ENCODE measurements at regions not wholly inside any gene's neighbourhood (a gene's known extent, or its start where the extent isn't known, plus 50 kb on each side); places are given as distances from the start of the nearest gene placed in this dataset.

DNA sequence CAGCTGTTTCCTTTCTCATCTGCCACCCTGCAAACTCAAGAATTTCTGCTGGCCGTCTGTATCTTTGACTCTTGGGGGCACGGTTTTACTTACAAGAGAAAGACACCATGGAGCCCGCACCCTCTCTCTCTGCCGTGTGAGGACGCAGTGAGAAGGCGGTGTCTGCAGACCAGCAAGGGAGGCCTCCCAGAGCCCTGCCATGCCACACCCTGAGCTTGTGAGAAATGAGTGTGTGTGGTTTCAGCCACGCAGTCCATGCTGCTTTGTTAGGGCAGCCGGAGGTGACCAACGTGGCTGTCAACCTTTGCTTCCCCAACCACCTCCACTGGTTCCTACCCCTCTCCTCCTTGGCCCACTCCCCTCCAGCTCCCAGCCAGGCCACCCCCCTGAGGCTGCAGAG lies 70.1 kb upstream of the NUP50 start:
- H3K4me3 ChIP-seq (ENCODE audit: insufficient read depth, low read length, poor library complexity, severe bottlenecking): no peak overlapping the region

DNA sequence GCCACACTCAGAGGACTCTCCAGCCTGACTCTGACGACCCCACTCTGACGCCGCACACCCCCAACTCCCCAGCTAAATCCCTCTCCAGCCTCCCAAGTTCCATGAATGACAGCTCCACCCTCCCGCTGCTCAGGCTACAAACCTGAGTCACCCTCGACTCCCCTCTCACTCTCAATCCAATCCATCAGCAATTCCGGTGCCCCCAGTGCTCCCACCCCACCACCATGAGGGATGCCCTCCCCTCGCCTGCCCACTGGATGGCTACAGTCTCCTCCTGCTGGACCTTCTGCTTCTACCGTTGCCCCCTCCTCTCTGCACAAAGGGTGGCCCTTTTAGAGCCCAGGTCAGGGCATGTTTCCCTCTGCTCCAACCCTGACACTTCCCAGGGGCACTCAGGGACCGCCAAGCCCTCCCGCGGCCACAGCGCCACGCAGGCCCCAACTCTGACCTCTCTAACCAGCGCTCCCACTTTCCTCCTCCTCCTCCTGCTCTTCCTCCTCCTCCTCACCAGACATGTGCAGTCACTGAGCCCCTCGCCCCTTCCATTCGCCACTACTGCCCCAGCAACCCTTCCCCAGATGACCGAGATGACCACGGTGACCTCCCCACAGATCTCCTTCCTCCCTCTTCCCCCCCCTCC lies 69.5 kb upstream of the NUP50 start:
- H3K4me2 ChIP-seq (ENCODE audit: low read depth, low read length, poor library complexity, severe bottlenecking): no peak overlapping the region
- no peaks in the 10 kb centered on the region for H3K9me2 ChIP-seq (replicated peaks; ENCODE audit: insufficient read depth, low read length)
- no peak overlapping the region for H3K27ac ChIP-seq (ENCODE audit: low read depth, low read length)
- H3K9ac ChIP-seq (ENCODE audit: low read length): no peak overlapping the region
- H4K20me1 ChIP-seq (ENCODE audit: low read depth, low read length): no peaks in the 10 kb centered on the region
- H3K36me3 ChIP-seq (ENCODE audit: low read length): no peaks in the 10 kb centered on the region
- H3F3A ChIP-seq (ENCODE audit: insufficient read depth): no peaks in the 10 kb centered on the region
- H3K9me3 ChIP-seq (ENCODE audit: insufficient read depth, low read length): no peaks in the 10 kb centered on the region
- H2AFZ ChIP-seq (ENCODE audit: low read depth, low read length, severe bottlenecking): no peak overlapping the region
- H3K27me3 ChIP-seq (ENCODE audit: low read length): no peaks in the 10 kb centered on the region
- no peaks in the 10 kb centered on the region for H3K79me2 ChIP-seq (ENCODE audit: insufficient read depth, low read length)
- TF ChIP-seq EZH2phosphoT487 (conservative IDR thresholded peaks at IDR 0.05; ENCODE audit: low read length): no peak
- TF ChIP-seq, protein P1, sequence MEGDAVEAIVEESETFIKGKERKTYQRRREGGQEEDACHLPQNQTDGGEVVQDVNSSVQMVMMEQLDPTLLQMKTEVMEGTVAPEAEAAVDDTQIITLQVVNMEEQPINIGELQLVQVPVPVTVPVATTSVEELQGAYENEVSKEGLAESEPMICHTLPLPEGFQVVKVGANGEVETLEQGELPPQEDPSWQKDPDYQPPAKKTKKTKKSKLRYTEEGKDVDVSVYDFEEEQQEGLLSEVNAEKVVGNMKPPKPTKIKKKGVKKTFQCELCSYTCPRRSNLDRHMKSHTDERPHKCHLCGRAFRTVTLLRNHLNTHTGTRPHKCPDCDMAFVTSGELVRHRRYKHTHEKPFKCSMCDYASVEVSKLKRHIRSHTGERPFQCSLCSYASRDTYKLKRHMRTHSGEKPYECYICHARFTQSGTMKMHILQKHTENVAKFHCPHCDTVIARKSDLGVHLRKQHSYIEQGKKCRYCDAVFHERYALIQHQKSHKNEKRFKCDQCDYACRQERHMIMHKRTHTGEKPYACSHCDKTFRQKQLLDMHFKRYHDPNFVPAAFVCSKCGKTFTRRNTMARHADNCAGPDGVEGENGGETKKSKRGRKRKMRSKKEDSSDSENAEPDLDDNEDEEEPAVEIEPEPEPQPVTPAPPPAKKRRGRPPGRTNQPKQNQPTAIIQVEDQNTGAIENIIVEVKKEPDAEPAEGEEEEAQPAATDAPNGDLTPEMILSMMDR (IDR thresholded peaks at IDR 0.05; ENCODE audit: insufficient read depth, low read length, poor library complexity, severe bottlenecking): no peak
- H3K4me3 ChIP-seq (ENCODE audit: insufficient read depth, low read length, poor library complexity, severe bottlenecking): no peak overlapping the region

More for the DNA sequence above, 70.1 kb upstream of the NUP50 start:
- TF ChIP-seq, protein P1 (IDR thresholded peaks at IDR 0.05; ENCODE audit: insufficient read depth, low read length, poor library complexity, severe bottlenecking): no peak
- no peak for TF ChIP-seq EZH2phosphoT487 (conservative IDR thresholded peaks at IDR 0.05; ENCODE audit: low read length)
- H3K79me2 ChIP-seq (ENCODE audit: insufficient read depth, low read length): no peaks in the 10 kb centered on the region
- H3K9ac ChIP-seq (ENCODE audit: low read length): no peak overlapping the region
- no peaks in the 10 kb centered on the region for H4K20me1 ChIP-seq (ENCODE audit: low read depth, low read length)
- no peaks in the 10 kb centered on the region for H3K9me3 ChIP-seq (ENCODE audit: insufficient read depth, low read length)
- H2AFZ ChIP-seq (ENCODE audit: low read depth, low read length, severe bottlenecking): no peak overlapping the region
- no peaks in the 10 kb centered on the region for H3K9me2 ChIP-seq (replicated peaks; ENCODE audit: insufficient read depth, low read length)
- H3K36me3 ChIP-seq (ENCODE audit: low read length): no peaks in the 10 kb centered on the region
- H3K27ac ChIP-seq (ENCODE audit: low read depth, low read length): no peak overlapping the region
- H3K27me3 ChIP-seq (ENCODE audit: low read length): no peaks in the 10 kb centered on the region
- no peak overlapping the region for H3K4me2 ChIP-seq (ENCODE audit: low read depth, low read length, poor library complexity, severe bottlenecking)
- no peaks in the 10 kb centered on the region for H3F3A ChIP-seq (ENCODE audit: insufficient read depth)

- H4K20me1 ChIP-seq (ENCODE audit: low read depth, low read length): no peaks in the 10 kb centered on the region
- H2AFZ ChIP-seq (ENCODE audit: low read depth, low read length, severe bottlenecking): no peak overlapping the region
- H3K9me2 ChIP-seq (replicated peaks; ENCODE audit: insufficient read depth, low read length): no peaks in the 10 kb centered on the region
- H3K79me2 ChIP-seq (ENCODE audit: insufficient read depth, low read length): no peaks in the 10 kb centered on the region
- H3K27ac ChIP-seq (ENCODE audit: low read depth, low read length): no peak overlapping the region
- no peaks in the 10 kb centered on the region for H3K9me3 ChIP-seq (ENCODE audit: insufficient read depth, low read length)
- H3K4me3 ChIP-seq (ENCODE audit: insufficient read depth, low read length, poor library complexity, severe bottlenecking): no peak overlapping the region
- TF ChIP-seq EZH2phosphoT487 (conservative IDR thresholded peaks at IDR 0.05; ENCODE audit: low read length): no peak
- TF ChIP-seq, protein P1 (IDR thresholded peaks at IDR 0.05; ENCODE audit: insufficient read depth, low read length, poor library complexity, severe bottlenecking): no peak
- no peaks in the 10 kb centered on the region for H3K27me3 ChIP-seq (ENCODE audit: low read length)
- H3F3A ChIP-seq (ENCODE audit: insufficient read depth): no peaks in the 10 kb centered on the region
- H3K36me3 ChIP-seq (ENCODE audit: low read length): no peaks in the 10 kb centered on the region
- no peak overlapping the region for H3K4me2 ChIP-seq (ENCODE audit: low read depth, low read length, poor library complexity, severe bottlenecking)
- no peak overlapping the region for H3K9ac ChIP-seq (ENCODE audit: low read length)
These were observed 68.9 kb upstream of the NUP50 start for GRCh38 chr22:45094825-45095224.

Measured in SU-DHL-6 (cell line).